HL-60 (cell line): ENCODE measurements at regions not wholly inside any gene's neighbourhood (a gene's known extent, or its start where the extent isn't known, plus 50 kb on each side); places are given as distances from the start of the nearest gene placed in this dataset.

Experiments used
- CTCF ChIP-seq: IDR thresholded peaks from one replicate; pipeline ENCODE4 v1.5.1; 2011; ENCODE audit warnings: low read length, control low read depth, inconsistent platforms; ENCODE audit not compliant: insufficient read depth
- GABPA ChIP-seq: IDR thresholded peaks from 2 replicates; pipeline ENCODE4 v1.6.1; 2012; ENCODE audit warnings: low read depth
- POLR2AphosphoS5 ChIP-seq: IDR thresholded peaks from 2 replicates; pipeline ENCODE4 v1.6.1; 2012; ENCODE audit warnings: low read depth
- REST ChIP-seq: IDR thresholded peaks from 2 replicates; pipeline ENCODE4 v1.6.1; 2012; ENCODE audit warnings: low read depth; ENCODE audit not compliant: insufficient replicate concordance
- SPI1 ChIP-seq: IDR thresholded peaks from 2 replicates; pipeline ENCODE4 v1.6.1; 2012; ENCODE audit warnings: low read depth, mild to moderate bottlenecking, borderline replicate concordance

- no peak for TF ChIP-seq POLR2AphosphoS5
- no peak for TF ChIP-seq CTCF
- no peak for TF ChIP-seq REST
- TF ChIP-seq GABPA = no peak
- no peak for TF ChIP-seq SPI1
Observed at GRCh38 chr6:22737331-22737730, 168.0 kb downstream of the HDGFL1 start.
